Uterus (tissue), 3 donors: ENCODE measurements at regions not wholly inside any gene's neighbourhood (a gene's known extent, or its start where the extent isn't known, plus 50 kb on each side); places are given as distances from the start of the nearest gene placed in this dataset.

Experiments
- DNase-seq, 2 donors: peaks; one replicate each; pipeline ENCODE4 v3.0.0-alpha.2; 2019 to 2020
- H3K27ac ChIP-seq, 2 donors: fragments of 200-600 bp; sonication (generic); 1 replicate in 1 of 2; 2 replicates in 1 of 2; pipeline ENCODE4 v1.5.1; 2016 to 2018
- H3K27me3 ChIP-seq, 2 donors: fragments of 200-600 bp; sonication (generic); one replicate each; pipeline ENCODE4 v1.5.1; 2018 to 2019; ENCODE audit warnings: control low read depth in 1 of 2
- H3K36me3 ChIP-seq, 2 donors: fragments of 200-600 bp; sonication (generic); one replicate each; pipeline ENCODE4 v1.5.1; 2019; ENCODE audit warnings: control low read depth in 1 of 2
- H3K4me1 ChIP-seq, 2 donors: fragments of 200-600 bp; sonication (generic); one replicate each; pipeline ENCODE4 v1.5.1; 2018 to 2019; ENCODE audit warnings: control low read depth in 1 of 2
- H3K4me3 ChIP-seq, 2 donors: fragments of 200-600 bp; sonication (generic); 1 replicate in 1 of 2; 2 replicates in 1 of 2; pipeline ENCODE4 v1.5.1; 2018 to 2019; ENCODE audit warnings: mild to moderate bottlenecking in 1 of 2
- H3K9me3 ChIP-seq, 2 donors: fragments of 200-600 bp; sonication (generic); one replicate each; pipeline ENCODE4 v1.5.1; 2019; ENCODE audit warnings: control low read depth in 1 of 2
- POLR2A ChIP-seq, 2 donors: fragments of 450-650 bp; IDR thresholded peaks; one replicate each; pipeline ENCODE4 v1.6.1; 2016; ENCODE audit warnings: antibody characterized with exemption in 2 of 2, mild to moderate bottlenecking in 1 of 2, moderate library complexity in 1 of 2
- intact Hi-C: fragments of 100-400 bp; cut with DNase I; formaldehyde crosslinking; loops from one replicate; pipeline ENCODE4 v1.15.1; 2023; ENCODE audit warnings: low total_unique reads
- TF ChIP-seq, protein P1 (sequence below), 4 experiments: fragments of 200-600 bp in 2 of 4; fragments of 450-650 bp in 2 of 4; sonication (generic) in 2 of 4; IDR thresholded peaks; one replicate each; pipeline ENCODE4 v1.5.1; 2016 to 2019; ENCODE audit warnings: antibody characterized with exemption in 4 of 4, mild to moderate bottlenecking in 2 of 4, moderate library complexity in 1 of 4
- donor health status: DM: yes; HTN: yes; CAD: no.

DNA sequence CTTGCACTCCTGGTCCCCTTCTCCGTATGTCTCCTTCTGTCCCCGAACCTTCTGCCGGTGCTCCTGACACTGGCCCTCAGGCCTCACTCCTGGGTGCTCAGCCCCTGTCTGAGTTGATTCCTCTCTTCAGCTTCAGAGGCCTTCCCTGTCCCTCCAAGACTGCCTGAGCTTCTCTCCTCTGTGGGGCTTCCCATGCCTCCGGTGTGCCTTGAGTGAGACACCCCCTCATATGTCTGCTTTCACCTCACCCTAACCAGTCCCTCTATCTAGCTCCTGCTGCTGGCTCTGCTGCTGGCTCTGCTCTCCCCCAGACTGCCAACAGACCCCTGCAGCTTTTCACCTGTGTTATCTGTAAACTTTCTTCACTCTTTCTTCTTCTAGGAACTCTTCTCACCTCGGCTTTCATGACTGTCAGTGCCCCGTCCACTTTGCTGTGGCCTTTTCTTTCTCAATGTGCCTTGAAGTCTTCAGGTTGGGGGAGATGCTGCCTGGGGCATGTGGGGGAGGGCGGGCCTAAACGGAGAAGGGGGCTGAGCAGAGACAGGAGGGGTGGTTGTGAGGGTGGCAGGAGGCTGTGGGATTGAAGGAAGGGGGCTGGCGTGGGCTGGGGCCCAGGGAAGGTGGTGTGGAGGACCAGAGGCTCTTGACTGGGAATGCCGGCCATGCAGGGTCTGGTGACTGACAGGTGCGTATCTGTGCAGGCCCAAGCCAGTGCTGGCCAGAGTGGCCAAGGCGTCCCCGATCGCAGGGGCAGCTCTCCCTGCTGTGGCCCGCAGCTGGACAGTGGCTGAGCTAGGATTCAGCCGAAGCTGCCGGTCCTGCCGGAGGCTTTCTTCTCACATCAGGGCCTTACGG is 81.3 kb downstream of the METRNL start:
- TF ChIP-seq, protein P1, sequence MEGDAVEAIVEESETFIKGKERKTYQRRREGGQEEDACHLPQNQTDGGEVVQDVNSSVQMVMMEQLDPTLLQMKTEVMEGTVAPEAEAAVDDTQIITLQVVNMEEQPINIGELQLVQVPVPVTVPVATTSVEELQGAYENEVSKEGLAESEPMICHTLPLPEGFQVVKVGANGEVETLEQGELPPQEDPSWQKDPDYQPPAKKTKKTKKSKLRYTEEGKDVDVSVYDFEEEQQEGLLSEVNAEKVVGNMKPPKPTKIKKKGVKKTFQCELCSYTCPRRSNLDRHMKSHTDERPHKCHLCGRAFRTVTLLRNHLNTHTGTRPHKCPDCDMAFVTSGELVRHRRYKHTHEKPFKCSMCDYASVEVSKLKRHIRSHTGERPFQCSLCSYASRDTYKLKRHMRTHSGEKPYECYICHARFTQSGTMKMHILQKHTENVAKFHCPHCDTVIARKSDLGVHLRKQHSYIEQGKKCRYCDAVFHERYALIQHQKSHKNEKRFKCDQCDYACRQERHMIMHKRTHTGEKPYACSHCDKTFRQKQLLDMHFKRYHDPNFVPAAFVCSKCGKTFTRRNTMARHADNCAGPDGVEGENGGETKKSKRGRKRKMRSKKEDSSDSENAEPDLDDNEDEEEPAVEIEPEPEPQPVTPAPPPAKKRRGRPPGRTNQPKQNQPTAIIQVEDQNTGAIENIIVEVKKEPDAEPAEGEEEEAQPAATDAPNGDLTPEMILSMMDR (IDR thresholded peaks at IDR 0.05): no peak
- TF ChIP-seq POLR2A (IDR thresholded peaks at IDR 0.05): no peak
- Histone ChIP-seq H3K27ac (peak overlapping the region; percentile 33 to 59), H3K9me3 (no peaks in the 10 kb centered on the region), H3K36me3 (no peaks in the 10 kb centered on the region), H3K27me3 (no peaks in the 10 kb centered on the region), H3K4me1 (no peaks in the 10 kb centered on the region), H3K4me3 (no peak overlapping the region)
- DNase-seq: no peak
- intact Hi-C loops: no loop called here

DNA sequence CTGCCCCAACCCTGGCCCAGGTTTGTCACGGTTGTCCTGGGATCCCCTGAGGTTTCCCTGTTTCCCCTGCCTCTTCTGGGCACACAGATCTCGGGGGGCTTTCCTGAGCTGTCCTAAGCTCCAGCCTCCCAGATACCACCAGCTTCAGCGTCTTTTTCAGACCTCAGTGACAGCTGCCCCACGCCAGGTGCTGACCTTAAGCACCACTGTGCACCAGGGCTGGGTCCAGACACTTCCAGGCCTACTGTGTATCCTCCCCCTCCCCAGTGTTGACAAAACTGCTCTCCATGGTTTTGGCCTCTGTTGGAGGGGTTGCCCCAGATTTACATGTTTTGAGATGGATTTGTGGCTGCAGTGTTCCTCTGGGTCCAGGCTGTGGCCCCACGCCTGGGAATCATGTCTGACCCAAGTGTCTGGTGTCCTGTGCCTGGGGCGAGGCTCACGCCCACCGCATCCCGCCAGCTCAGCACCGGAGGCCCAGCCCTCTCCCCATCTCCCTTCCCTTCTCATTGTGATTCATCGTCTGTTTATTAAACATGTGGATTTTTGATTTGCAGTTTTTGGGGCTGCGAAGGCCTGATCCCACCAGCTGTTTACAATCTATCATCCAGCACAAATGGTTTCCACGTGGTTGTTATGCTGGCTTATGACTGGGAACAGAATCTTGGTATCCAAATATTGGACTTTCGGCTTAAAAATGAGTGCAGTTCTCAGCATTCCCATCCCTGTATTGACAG is 82.1 kb downstream of the METRNL start:
- intact Hi-C loops: no loop called here
- TF ChIP-seq, protein P1 (IDR thresholded peaks at IDR 0.05): no peak
- TF ChIP-seq POLR2A (IDR thresholded peaks at IDR 0.05): no peak
- H3K27ac ChIP-seq: peak overlapping the region; percentile 33 to 59
- DNase-seq: peak in 1 of 2 donors; percentile 42
- H3K9me3 ChIP-seq: no peaks in the 10 kb centered on the region
- no peaks in the 10 kb centered on the region for H3K4me1 ChIP-seq
- no peaks in the 10 kb centered on the region for H3K36me3 ChIP-seq
- no peak overlapping the region for H3K4me3 ChIP-seq
- H3K27me3 ChIP-seq: no peaks in the 10 kb centered on the region

DNA sequence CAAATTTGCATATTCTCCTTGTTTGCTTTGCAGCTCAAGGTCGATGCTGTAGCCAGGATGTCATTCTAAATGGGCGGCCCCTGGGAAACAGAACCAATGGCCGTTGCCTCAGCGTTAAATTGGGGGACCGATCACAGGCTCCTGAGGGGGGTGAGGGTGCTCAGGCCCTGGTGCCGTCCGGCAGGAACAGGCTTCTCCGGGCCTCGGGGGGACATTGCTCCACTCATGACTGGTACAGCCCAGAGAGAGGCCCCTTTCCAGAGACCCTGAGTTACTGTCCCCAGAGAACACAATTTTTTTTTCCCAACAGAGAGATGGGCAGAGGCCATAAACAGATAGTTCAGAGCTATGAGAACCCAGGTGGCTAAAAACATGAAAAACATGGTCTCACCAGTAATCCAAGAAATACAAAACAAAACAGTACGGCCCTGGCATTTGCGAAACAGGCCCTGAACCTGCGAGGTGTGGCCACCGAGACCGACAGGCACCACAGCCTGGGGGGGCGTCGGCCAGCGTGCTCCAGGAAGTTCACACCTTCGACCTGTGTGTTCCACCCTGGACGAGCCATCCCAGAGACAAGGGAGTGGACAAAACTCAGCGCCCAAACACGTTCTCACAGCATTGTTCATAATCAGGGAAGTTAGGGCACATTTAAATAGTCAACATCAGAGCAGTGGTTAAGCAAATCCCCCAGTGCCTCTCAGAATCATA is 82.8 kb downstream of the METRNL start:
- intact Hi-C loops: no loop called here
- H3K27ac ChIP-seq: peak overlapping the region; percentile 9 to 59

DNA sequence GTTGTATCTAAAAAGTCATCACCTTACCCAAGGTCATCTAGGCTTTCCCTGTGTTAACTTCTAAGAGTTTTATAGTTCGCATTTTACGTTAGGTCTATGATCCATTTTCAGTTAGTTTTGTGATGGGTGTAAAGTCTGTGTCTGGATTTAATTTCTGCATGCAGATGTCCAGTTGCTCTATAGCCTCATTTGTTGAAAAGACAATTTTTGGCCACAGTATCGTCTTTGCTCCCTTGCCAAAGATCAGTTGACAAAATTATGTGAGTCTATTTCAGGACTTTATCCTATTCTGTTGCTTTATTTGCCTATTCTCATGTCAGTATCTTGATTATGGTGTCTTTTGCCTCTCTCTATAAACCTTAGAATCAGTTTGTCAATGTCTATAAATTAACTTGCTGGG is 85.1 kb downstream of the METRNL start:
- Histone ChIP-seq H3K27ac (no peak overlapping the region), H3K27me3 (no peaks in the 10 kb centered on the region), H3K4me1 (no peaks in the 10 kb centered on the region), H3K36me3 (no peaks in the 10 kb centered on the region), H3K9me3 (no peaks in the 10 kb centered on the region), H3K4me3 (no peak overlapping the region)
- TF ChIP-seq POLR2A (IDR thresholded peaks at IDR 0.05): no peak
- TF ChIP-seq, protein P1 (IDR thresholded peaks at IDR 0.05): no peak
- intact Hi-C loops: no loop called here
- no peak for DNase-seq

More for the DNA sequence above, 82.8 kb downstream of the METRNL start:
- no peak for TF ChIP-seq POLR2A (IDR thresholded peaks at IDR 0.05)
- TF ChIP-seq, protein P1 (IDR thresholded peaks at IDR 0.05): no peak
- H3K9me3 ChIP-seq: no peaks in the 10 kb centered on the region
- H3K4me3 ChIP-seq: no peak overlapping the region
- no peak for DNase-seq
- H3K27me3 ChIP-seq: no peaks in the 10 kb centered on the region
- H3K4me1 ChIP-seq: no peaks in the 10 kb centered on the region
- no peaks in the 10 kb centered on the region for H3K36me3 ChIP-seq
